GDM1 (cell line): ENCODE measurements at regions not wholly inside any gene's neighbourhood (a gene's known extent, or its start where the extent isn't known, plus 50 kb on each side); places are given as distances from the start of the nearest gene placed in this dataset.
"Not testable (repeated sequence)": the region's sequence is repeated elsewhere in the genome, so short reads cannot be mapped to it uniquely, and the experiment has no call there.

ENCODE experiments used
- DNase-seq: peaks from one replicate; lab custom pipeline; 2025; lab: John Stamatoyannopoulos, UW

DNA sequence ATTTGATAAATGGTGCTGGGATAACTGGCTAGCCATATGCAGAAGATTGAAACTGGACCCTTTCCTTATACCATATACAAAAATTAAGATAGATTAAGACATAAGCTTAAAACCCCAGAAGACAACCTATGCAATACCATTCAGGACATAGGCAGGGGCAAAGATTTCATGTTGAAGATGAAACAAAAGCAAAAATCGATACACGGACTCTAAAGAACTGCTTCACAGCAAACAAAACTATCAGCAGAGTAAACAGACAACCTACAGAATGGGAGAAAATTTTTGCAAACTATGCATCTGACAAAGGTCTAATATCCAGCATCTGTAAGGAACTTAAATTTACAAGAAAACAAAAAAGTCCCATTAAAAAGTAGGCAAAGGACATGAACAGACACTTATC lies 255.9 kb downstream of the TINAG start:
- not testable (repeated sequence) for DNase-seq

DNA sequence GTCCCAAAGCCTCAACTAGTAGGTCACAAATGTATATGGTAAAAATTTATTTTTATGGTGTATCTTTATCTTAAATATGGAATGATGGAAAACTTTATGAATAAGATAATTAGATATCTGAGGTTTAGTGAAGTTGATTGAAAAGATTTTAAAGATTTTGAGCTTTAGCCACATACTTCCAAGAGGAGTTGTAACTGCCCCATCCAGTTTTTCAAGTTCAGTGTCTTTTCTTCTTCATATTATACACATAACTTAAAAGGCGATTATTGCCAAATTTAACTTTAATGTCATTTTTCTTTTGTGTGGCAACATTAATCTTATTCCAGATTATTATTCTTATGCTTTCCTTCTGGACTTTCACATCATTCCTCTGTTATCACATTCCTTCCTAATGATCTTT lies 266.4 kb downstream of the TINAG start:
- DNase-seq: no peak

DNA sequence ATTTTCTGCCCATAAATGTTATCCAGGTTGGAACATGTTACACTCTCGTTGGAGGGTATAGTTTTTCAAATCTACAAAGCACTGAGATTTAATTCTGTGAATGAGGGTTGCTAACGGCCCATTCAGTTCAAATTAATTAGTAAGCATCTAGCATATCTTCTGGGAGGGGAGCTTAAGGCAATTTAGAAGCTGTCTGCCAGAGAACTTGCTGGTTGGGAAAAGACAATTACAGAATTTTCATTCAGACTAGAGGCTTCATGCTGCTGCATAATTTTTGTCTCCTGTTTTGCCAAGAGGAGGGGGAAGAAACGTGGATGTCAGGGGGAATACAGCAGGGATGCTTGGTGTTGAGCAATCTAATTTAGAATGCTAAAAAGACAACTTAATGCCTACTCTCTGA lies 268.3 kb upstream of the FAM83B start:
- DNase-seq: no peak

DNA sequence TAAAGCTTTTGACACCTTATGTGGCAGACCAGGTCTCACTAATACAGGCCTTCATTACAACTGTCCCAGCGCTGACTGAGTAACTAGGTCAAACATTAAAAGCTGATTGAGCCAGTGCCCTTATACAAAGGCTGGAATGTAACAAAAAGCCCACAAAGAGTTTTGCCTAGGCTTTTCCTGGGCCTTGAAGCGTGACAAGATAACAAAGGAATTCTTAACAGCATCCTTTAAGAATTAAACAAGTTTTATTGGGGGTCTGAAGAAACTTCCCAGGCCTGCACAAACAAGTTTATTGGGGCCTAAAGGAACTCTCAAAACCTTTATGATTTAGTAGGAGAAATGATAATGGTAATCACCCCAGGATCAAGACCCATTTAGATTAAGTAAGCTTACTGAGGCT lies 267.6 kb upstream of the FAM83B start:
- DNase-seq: no peak

DNA sequence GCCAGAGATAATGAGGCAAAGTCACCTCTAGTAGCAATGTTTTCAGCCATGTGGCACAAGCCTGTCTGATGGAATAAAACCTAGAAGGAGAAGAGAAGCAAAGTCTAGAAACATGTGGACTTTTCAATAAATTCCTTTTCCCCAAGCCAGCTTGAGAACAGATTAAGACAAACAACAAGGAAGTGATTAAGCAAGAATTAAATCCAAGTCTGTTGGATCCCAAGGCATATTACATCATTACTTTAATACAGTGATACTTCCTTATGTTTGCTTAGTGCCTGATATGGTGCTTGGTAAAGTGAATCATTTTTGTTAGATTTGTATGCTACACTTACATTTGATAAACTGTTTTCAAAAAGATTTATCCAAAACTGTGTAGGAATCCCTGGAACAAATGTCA lies 260.3 kb upstream of the FAM83B start:
- no peak for DNase-seq

DNA sequence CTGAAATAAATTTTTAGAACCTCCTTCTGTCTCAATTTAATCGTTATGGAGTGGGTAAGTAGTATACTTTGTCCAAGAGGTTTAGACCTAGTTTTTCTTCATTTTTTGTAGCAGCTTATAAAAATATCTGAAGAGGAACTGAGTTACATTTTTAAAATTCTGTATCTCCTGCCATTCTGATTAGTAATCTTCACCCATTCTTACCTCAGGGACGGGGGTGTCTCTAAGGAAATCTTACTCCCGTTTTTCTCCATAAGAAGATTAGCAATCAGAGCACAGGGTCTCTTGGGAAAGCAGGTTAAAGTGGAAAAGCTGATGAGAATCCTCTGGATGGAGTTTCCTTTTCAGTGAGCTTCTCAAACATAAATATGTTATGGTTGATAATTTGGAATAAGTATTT lies 259.3 kb upstream of the FAM83B start:
- no peak for DNase-seq

DNA sequence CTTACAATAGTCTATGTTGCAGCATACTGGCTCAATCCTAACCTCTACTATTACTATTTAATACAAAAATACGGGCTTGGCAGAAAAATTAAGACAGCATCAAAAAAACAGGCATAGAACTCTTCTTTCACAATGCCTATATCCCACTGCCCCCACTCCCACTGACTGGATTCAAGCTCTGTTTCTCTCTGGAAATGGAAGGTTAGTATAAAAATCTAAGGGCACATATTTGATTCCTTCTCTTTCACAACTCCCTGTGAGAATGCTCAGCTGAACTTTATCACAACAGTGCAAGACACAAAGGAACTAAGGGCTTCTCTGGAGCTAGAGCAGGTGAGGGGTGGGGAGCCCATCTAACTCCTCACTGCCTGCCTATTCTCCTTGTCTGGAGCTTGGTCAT lies 258.4 kb upstream of the FAM83B start:
- DNase-seq: no peak

DNA sequence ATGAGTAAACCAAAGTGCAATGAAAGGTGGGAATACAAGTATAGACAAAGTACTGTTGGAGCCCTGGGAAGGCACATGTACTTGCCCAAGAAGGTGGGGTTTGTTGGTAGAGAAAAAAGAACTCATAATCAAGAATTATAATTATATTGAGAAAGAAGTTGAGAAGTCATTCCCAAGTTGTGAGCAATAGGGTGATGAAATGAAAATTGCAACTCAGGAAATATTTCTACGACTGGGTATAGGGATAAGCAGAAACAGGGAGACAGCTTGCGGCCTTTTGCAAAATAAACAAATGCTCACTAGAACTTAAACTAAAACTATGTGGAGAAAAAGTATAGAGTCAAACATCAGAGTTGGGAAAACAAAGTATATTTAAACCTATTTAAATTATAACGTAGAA lies 250.7 kb upstream of the FAM83B start:
- no peak for DNase-seq

DNA sequence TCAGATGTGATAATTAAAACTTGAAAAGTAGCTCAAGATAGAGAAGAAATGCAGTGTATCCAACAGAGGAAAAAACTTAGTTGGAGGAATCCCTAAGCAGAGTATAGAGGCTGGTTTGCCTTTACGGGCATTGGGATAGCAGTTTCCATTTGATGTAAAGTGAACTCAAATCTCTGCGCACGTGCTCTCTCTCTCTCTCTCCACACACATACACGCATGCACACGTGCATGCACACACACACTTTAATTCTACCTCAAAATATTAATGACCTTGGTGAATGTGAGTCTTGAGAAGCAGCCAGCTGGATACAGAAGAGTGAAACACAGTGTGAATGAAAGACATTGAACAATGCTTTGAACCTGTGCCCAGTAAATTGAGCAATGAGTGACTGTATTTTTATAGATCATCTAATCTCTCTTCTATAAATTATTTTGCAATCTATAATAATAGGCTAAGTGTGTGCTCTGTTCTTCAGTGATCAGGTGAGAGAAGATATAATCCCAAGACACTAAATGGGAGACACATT lies 247.7 kb upstream of the FAM83B start:
- DNase-seq: no peak

DNA sequence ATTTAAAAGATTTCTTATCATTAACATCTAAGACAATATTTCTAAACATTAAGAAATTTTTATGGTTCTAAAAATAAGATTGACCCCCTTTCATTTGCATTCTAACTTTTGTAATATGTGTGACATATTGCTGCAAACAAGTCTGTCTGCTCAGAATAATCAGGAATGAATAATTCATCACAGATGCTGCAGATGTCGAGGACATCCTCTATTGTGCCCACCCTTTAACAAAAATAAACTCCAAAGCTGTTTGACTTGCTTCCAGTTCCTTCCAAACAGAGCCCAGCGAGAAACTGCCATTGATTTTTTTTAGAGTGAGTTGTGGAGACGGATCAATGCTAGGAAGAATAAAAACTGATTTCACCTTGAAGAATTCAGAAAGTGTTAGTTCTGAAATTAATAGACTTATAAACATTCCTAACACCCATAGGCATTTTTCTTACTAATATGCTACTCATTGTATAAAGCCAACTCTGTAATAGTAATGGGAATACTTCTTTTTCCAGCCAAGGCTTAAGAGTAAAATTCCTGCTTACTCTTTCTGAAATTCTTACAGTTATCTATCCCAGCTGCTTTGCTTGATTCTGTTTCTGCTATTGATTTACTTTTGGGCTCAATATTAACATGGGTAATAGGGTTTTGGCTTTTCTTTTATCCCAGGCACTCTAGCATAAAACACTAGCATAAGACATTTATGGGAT lies 244.8 kb upstream of the FAM83B start:
- DNase-seq: no peak

DNA sequence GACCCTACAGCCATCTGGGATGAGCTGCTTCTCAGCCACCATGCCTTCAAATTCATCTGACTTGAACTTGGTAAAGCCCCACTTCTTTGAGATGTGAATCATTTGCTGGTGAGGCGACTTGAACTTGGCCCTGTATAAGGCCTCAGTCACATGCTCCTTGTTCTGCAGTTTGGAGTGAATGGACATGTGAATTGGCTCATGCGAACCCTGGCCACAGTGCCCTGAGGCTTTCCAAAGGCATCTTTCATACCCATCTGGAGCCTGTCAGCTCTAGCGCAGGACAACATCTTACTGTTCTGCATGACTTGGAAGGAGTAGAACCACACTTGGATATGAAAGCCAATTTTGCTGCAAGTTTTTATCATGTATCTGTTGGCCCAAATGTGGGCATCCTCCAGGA lies 244.0 kb upstream of the FAM83B start:
- no peak for DNase-seq

DNA sequence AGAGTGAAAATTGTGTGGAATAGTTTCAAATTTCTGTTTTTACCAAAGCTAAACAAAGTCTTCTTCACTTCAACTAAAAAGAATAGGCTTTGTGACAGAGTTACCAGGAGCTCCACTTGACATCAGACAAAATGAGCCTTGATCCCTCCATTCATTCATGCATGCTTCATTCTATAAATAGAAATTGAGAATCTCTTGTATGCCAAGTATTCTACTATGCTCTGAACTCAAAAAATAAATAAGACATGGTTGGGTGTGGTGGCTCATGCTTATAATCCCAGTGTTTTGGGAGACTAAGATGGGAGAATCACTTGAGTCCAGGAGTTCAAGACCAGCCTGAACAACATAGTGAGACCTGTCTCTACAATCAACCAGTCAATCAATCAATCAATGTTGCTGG lies 236.6 kb upstream of the FAM83B start:
- no peak for DNase-seq

DNA sequence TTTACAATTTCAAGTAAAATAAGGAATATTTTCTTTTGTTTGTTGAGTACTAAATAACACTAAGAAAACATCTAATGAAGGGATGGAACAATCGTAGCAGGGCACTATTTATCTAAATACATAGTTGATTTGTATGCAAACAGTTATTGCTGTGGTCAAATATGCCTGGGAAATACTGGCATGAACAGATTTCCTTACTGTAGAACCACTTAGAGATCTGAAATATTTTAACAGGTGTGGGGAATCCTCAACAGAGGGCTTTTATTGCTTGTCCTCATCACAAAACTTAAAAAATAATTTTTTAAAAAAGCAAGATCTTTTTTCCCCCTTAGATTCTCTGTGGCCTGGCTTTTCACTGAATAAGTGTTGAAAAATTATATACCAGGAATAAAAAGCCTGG lies 233.0 kb upstream of the FAM83B start:
- DNase-seq: no peak

DNA sequence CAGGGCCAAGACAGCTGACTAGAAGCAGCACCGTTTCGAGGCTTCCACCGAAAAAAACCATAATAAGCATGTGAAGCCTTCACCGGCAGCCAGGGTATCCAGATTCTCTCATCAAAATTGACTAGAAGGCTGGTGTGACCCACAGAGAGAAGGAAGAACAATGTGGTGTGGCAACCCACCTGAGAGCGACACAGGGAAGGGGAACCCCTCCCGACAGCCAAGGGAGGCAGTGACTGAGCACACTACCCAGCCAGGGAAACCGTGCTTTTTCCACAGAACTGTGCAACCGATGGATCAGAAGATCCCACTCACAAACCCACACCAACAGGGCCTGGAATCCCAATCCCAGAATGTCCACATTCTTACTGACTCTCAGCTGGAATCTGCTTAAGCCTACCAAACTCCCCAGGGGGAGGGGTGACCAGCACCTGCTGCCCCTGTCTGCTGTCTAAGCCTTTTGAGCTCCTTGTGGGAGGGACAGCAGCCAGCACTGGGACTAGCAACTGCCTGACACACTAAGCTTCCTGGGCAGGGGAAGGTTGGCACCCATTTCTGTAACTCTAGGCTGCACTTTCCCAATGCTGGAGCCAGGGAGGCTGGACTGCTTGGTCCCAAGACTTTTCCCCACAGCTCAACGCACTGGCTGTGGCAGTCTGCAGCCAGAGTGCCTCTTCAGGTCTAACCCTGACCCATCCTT lies 231.9 kb upstream of the FAM83B start:
- no peak for DNase-seq

DNA sequence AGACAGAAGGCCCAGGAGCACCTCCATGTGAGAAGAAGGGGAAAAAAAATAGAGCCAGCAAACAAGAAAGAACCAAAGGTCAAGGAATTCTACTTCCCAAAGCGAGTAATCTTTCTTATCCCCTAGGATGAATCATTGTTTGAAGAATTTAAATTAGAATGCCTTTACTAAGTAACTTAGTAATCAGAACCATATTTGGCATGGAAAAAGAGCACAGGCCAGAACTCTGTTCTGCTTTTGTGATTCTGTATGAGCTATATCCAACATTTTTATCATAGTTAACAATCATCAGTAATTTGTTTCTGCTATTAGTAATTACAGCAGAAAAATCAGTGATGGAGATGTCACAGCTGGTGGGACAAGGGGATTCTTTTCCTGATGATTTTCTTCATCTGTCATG lies 228.8 kb upstream of the FAM83B start:
- no peak for DNase-seq

DNA sequence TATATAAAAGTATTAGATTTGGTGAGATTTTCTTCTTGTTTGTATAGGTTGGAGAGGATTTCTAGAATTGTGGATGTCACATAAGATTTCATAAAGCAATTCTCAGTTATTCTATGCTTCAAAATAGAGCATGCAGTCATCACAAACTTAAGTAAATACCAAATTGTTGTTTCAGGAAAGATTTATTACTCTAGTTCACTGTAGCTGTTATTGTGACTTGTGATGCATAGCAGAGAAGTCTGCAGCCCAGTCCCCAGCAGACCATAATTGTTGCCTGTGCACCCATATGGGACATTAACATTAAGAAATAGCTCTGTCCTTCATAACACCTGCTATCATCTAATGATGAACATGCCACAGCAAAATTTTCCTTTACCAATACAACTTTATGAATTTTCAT lies 228.0 kb upstream of the FAM83B start:
- no peak for DNase-seq

DNA sequence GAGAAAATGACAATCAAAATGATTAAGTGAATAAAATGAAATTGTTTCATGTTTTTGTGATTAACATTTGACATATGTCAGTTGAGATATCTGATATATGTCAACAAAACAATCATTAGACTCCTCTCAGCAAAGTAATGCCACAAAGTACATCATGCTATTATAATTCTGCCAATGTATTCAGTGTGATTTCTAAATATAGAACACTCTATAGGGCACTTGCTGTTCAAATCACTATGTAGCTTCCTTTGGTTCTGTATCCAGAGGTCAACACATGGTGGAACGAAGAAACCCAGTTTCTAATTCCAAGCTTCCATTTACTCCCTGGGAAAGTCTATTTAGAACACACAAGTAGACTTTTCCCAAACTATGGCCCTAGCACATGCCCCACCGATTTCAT lies 227.5 kb upstream of the FAM83B start:
- DNase-seq: no peak

DNA sequence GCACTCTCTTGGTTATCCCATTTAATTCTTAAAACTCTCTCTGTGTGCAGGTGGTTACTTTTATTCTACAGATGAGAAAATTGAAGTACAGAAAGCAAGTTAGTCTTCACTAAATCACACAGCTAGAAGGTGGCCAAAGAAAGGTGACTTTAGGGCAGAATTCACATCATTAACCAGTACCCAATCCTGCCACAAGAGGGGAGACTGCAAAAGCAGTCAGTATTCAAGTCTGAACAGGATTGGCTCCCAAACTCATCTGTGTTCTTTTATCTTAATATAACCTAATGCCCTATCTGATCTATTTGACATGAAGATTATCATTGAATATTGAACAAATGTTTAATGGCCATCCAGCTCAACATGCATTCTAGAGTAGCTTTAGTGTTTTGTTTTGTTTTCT lies 225.3 kb upstream of the FAM83B start:
- DNase-seq: no peak

DNA sequence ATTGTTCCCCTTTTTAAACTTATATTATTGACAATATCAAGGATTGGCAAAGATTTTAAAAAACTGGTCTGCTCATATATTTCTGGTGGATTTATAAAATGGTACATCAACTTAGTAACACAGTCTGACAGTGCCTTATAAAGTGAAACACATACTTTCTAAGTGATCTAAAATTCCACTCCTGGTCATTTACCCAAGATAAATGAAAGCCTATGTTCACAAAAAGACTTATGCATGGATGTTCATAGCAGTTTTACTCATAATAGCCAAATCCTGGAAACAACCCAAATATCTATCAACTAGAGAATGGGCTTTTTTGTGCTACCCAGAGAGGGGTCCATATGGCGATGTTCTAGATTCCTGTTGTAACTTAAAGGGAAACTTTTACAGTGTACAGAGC lies 222.4 kb upstream of the FAM83B start:
- DNase-seq: no peak

DNA sequence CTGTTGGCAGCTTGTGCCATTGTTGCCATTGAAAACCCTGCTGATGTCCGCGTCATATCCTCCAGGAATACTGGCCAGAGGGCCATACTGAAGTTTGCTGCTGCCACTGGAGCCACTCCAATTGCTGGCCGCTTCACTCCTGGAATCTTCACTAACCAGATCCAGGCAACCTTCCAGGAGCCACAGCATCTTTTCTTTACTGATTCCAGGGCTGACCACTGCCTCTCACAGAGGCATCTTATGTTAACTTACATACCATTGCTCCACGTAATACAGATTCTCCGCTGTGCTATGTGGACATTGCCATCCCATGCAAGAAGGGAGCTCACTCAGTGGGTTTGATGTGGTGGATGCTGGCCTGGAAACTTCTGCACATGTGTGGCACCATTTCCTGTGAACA lies 221.8 kb upstream of the FAM83B start:
- no peak for DNase-seq

DNA sequence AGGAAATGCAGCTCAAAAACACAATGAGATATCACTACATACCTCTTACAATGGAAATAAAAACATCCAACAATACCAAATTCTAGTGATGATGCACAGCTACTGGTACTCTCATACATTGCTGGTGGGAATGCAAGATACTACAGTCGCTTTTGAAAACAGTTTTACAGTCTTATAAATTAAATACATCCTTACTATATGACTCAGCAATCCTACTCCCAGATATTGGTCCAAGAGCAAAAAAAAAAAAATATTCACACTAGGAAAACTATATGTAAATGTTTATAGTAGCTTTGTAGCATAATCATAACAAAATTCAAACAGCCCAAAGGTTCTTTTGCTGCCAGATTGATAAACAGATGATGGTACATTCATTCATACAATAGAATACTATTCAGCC lies 217.4 kb upstream of the FAM83B start:
- no peak for DNase-seq

DNA sequence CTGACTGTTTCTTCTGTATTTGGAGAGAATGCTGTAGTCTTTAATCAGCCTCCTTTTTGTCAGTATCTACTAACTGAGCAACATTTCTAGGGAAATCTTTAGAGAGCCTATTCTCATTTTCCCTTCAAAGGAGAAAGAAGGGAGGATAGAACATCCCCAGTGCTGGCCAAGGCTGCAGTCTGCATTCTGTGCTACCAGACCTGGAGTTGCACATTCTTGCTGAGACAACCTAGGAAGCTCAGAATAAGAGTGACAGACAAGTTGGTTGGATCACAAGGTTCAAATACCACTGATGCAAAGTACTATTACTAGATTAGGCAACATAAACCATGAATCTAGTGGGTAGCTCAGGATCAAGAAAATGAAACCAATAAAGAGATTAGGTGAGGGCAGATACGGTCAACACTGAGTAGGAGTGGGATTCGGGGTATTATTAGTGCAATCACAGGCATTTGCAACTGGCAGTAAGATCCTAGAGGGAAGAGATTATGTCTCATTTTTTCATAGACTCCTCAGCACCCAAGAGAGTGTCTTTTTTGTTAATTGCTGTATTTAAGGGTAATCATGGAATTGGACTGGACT lies 213.5 kb upstream of the FAM83B start:
- DNase-seq: no peak

DNA sequence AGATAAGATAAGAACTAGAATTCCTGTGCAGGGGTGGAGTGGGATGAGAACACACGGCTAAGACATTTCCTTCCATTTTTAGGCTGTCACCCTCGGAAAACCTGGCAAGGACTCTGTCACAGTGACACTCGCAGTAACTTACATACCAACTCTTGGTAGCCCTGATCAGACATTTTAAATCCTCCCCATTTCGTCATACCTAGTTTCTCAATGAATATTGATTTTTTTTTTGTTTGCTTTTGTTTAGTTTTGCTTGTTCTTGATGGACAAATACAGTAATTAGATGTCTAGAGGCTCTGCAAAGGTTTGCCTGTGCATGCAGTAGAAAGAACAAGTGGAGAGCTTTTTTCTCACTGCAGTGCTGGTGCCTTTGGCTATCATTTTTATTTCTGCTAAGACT lies 213.0 kb upstream of the FAM83B start:
- DNase-seq: no peak

DNA sequence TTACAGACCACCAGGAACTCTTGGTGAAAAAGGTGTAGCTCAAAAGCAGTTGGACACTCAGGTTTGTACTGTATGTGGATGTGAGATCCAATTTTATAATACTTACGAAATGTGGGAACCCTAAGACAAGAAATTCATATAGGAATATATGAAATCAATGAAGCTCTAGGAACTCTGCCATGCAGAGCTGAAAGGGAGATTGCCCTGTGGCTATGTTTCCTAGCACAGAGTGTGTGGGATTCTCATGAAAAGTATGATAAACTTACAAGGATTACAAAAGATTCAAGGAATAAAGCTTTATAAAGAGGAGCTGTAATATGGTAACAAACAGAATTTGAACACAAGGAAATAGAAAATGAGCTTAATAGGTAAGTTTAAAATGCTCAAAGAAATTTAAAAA lies 205.7 kb upstream of the FAM83B start:
- DNase-seq: no peak
